DMS153 (cell line): ENCODE measurements at regions not wholly inside any gene's neighbourhood (a gene's known extent, or its start where the extent isn't known, plus 50 kb on each side); places are given as distances from the start of the nearest gene placed in this dataset.

Source experiments
- DNase-seq: peaks from one replicate; lab custom pipeline; 2025; lab: John Stamatoyannopoulos, UW

GRCh38 chr1:219472596-219472995 is 140.3 kb downstream of the ZC3H11B start:
- DNase-seq: no peak

- no peak for DNase-seq
Measured at GRCh38 chr1:219467524-219467923, 145.4 kb downstream of the ZC3H11B start.

- no peak for DNase-seq
Measured at GRCh38 chr1:219466766-219467165, 146.1 kb downstream of the ZC3H11B start.

GRCh38 chr1:219465212-219466093 is 147.5 kb downstream of the ZC3H11B start:
- DNase-seq: no peak

GRCh38 chr1:219463636-219464035 is 149.3 kb downstream of the ZC3H11B start:
- no peak for DNase-seq

- DNase-seq: no peak
Measured at GRCh38 chr1:219461981-219462400, 150.9 kb downstream of the ZC3H11B start.

GRCh38 chr1:219460896-219461815 is 151.7 kb downstream of the ZC3H11B start:
- DNase-seq: no peak

- no peak for DNase-seq
Measured at GRCh38 chr1:219460081-219460895, 152.6 kb downstream of the ZC3H11B start.

- DNase-seq: no peak
Measured at GRCh38 chr1:219459351-219460080, 153.4 kb downstream of the ZC3H11B start.

- no peak for DNase-seq
Measured at GRCh38 chr1:219446288-219446687, 166.6 kb downstream of the ZC3H11B start.

- DNase-seq: no peak
Measured at GRCh38 chr1:219445864-219446263, 167.0 kb downstream of the ZC3H11B start.

- DNase-seq: no peak
Measured at GRCh38 chr1:219444474-219444873, 168.4 kb downstream of the ZC3H11B start.

GRCh38 chr1:219443763-219444162 is 169.1 kb downstream of the ZC3H11B start:
- no peak for DNase-seq

- DNase-seq: no peak
Measured at GRCh38 chr1:219442611-219443061, 170.3 kb downstream of the ZC3H11B start.

GRCh38 chr1:219441884-219442283 is 171.0 kb downstream of the ZC3H11B start:
- DNase-seq: no peak

- no peak for DNase-seq
Measured at GRCh38 chr1:219439376-219439775, 173.5 kb downstream of the ZC3H11B start.

GRCh38 chr1:219438386-219438785 is 174.5 kb downstream of the ZC3H11B start:
- no peak for DNase-seq

GRCh38 chr1:219434923-219435297 is 178.0 kb downstream of the ZC3H11B start:
- no peak for DNase-seq

- no peak for DNase-seq
Measured at GRCh38 chr1:219434285-219434922, 178.5 kb downstream of the ZC3H11B start.

- DNase-seq: no peak
Measured at GRCh38 chr1:219433496-219434131, 179.3 kb downstream of the ZC3H11B start.
